ENCODE measurements at regions not wholly inside any gene's neighbourhood (a gene's known extent, or its start where the extent isn't known, plus 50 kb on each side); places are given as distances from the start of the nearest gene placed in this dataset.
"Not testable (repeated sequence)": the region's sequence is repeated elsewhere in the genome, so short reads cannot be mapped to it uniquely, and the experiment has no call there.

DNA sequence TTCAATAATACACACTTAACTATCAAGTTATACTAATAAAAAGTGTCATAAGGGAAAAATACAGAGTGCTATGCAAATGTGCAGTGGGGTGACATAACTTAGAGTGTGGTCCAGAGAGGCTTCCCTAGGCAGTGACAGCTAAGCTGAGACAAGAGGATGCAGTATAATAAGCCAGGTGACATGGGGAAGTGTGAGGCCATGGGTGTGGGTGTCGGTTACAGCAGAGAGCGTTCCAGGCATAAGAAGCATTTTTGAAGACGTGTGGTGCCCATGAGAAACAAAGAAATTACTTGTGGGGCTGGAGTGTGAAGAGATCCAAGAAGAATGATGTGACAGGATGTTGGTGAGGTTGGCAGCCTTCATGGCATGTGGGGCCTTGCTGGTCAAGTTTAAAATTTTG is 78.1 kb upstream of the PICALM start:
- DNase-seq (ENCODE audit: low read depth): no peak

DNA sequence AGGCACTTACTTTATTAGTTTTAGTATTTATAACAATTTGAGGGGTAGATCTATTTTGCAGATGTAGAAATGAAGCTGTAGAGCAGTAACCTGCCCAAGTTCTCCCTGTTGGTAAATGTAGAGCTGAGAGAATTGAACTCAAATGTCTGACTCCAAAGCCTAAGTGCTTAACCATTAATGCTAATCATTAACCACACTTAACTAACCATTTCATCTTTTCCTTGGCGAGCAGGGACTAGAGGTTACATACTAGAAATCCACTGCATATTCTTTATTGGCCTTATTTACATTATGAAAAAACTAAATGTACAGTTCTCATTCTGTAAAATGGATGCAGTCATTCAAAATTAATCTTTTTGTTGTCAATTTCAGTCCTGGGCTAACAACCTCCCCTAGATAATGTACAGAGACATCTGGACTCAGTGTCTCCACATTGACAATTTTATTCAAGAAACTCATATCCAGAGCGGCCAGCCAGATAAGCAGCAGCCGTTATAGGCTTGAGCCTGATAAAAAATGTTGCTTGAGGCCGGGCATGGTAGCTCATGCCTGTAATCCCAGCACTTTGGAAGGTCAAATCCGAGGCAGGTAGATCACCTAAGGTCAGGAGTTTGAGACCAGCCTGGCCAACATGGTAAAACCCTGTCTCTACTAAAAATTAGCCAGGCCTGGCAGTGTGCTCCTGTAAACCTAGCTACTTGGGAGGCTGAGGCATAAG is 76.7 kb upstream of the PICALM start:
- no peak for DNase-seq (ENCODE audit: low read depth)

DNA sequence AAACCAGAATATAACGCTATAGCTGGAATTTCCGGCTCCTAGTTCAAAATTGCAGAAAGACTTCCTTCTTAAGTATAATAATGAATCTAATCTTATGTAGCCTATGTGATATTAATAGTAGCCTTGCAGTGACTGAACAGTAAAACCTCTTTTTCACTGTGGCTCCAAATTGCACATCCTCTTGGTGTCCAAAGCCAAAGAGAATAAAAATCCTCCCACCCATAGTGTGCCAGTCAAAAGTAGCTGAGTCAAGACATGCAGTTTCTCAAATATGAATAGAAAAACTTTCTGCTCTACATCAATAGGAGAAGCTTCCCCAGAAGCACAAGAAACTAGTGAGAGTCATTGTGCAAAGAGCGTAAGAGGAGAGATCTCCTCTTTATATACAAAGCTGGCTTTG is 76.0 kb upstream of the PICALM start:
- no peak for DNase-seq (ENCODE audit: low read depth)

DNA sequence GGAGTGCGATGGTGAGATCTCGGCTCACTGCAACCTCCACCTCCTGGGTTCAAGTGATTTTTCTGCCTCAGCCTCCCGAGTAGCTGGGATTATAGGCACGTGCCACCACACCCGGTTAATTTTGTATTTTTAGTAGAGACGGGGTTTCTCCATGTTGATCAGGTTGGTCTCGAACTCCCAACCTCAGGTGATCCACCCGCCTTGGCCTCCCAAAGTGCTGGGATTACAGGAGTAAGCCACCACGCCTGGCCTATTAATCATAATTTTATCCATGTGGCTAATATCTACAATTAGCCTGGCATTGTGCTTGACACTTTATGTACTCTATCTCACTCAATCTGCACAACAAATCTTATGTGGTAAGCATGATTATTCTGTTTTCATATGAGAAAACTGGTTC is 75.2 kb upstream of the PICALM start:
- not testable (repeated sequence) for DNase-seq (ENCODE audit: low read depth)

DNA sequence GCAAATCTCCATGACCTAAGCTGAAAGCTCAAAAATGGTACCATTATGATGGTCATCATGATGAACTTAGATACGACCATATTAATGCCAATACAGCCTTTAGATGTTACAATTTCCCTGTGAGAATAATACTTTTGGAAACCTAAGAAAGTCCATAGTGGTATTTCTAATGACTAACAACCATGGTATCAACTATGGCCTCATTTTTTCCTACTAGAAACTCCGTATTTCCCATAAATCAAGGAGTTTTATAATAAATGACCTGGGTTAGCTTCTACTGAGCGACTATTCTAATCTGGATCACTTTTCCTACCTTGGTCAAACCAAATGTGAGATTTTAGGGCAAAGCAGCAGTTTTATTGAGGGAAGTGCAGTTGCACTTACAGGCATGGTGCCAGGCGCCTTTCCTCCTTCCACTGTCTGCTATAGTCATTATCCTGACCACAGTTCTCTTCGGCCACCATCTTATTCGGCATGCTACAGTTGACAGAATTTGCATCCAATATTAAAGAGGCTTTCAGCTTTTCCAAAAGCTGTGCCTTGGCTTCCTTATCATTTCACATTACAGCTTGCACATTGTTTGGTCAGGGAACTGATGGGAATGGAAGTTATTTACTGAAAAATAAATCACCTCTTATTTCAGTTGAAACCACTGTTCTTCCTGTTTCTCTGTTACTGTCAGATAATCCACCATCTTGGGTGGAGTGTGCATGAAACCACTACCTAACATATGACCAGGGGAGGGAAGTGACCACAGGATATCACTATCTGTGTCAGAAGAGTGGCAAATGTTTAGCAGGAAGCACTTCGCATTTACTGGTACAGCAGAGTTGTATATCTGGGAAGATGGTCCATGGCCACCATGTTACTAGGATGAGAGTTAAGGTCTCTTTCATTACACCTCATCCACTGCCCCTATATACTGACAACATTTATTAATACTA is 74.5 kb upstream of the PICALM start:
- DNase-seq (ENCODE audit: low read depth): no peak

DNA sequence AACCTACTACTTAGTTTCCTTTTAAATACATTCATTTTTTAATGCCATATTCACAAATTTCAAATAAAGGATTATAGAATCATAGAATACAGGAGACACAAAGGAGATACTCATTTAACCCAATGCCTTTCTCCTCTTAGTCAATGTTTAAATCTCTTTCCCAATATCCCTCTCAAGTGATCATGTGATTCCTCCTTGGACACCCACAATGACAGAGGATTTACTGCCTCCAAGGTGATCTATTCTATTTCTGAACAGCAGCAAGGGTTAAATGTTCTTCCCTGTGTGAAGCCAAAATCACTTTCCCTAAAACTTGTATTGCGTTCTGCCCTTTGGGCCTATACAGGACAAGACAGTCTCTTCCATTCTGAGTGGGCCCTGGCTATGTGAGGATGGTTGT is 73.3 kb upstream of the PICALM start:
- DNase-seq (ENCODE audit: low read depth): no peak

DNA sequence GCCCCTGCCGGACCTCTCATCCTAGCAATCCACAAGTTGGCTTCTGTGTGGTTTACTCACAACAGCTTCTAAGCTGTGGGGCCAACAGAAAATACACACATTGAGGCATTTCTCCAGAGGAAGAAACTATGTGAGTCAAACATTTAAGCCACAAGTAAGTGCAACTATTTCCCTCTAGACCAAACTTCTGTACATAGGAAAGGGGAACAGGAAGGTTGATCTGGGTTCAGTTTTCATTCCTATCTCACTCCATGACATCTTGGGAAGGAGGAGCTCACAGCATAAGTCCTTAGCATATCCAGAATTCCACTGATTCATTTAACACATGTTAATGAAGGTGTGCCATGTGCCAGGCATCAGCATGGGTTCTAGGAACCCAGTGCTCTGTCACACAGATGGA is 72.8 kb upstream of the PICALM start:
- DNase-seq (ENCODE audit: low read depth): no peak

DNA sequence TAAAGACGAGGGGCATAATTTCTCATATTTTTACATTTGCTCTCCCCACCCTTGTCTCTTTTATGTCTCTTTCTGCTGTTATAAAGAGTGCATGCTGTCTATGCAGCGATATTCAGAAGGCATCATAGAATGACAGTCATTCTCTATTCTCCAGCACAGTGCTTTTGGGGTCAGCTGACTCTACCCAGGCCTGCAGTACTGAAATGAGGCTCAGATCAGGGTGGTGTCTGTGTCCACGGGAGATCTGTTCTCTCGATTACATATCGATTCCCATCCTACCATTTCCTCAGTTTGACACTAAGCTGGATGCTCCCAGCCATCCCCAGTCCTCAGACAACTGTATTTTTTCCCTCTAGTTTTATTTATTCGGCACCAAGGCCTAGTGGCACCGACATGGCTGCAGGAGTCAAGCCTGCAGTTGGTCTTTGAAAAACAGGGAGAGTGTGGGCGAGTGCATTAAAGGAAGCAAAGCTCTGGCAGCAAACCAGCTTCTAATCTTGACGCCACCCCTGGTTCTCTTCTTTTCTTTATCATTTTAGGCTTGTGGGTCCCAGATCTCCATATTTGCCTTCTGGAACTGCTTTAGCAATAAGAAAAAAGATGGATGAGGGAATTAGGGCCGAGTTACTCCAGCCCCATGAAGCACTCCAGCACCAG is 71.6 kb upstream of the PICALM start:
- DNase-seq (ENCODE audit: low read depth): no peak

DNA sequence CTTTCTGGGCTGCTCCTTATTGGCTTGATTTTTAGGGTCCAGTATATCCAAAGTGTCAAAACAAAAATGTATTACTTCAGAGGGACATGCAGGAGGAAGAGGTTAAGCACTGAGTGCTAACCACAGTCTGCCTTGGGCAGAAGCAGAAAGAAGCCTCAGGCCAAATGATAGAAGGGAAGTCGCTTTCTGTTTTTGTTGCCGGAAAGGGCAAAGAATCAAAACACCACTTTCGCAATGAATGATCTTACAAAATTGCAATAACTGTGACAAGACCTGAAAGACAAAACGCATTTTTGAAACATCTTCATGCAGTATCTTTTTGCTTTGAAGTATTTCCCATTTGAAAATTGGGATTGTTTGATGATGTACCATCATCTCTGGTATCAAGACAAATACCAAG is 70.1 kb upstream of the PICALM start:
- DNase-seq (ENCODE audit: low read depth): no peak

DNA sequence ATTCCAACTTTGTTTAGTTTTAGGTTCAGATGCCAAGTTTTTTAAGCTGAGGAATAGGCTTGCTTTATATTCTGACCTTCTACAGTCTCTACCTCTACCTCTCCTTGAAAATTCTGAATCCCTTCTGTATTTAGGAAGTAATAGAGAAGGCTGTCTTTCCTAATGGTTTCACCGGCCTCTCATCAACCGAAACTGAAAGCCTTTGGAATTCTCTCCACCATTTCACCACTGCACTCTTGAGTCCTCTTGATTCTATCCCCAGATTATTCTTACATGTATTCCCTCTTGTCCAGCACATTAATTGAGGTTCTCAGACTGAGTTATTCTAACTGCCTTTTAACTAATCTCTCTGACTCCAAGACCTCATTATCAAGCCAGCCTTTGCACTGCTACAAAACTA is 67.7 kb upstream of the PICALM start:
- no peak for DNase-seq (ENCODE audit: low read depth)

DNA sequence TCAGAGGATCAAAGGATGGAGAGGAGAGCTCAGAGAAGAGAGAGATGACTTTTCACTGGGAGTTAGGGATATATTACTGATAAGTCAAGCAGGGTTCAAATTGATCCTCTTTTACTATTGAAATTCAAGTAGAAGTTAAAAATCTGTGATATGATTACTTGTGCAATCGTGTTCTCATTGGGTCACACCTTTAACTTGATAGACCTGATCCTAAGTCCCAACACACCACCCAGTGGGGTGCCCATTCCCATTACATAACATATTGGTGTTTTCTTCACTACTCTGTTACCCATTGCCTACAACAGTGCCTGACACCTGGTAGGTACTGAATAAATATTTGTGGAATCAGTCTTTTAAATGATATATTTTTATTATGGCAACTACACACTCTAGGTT is 66.4 kb upstream of the PICALM start:
- no peak for DNase-seq (ENCODE audit: low read depth)

DNA sequence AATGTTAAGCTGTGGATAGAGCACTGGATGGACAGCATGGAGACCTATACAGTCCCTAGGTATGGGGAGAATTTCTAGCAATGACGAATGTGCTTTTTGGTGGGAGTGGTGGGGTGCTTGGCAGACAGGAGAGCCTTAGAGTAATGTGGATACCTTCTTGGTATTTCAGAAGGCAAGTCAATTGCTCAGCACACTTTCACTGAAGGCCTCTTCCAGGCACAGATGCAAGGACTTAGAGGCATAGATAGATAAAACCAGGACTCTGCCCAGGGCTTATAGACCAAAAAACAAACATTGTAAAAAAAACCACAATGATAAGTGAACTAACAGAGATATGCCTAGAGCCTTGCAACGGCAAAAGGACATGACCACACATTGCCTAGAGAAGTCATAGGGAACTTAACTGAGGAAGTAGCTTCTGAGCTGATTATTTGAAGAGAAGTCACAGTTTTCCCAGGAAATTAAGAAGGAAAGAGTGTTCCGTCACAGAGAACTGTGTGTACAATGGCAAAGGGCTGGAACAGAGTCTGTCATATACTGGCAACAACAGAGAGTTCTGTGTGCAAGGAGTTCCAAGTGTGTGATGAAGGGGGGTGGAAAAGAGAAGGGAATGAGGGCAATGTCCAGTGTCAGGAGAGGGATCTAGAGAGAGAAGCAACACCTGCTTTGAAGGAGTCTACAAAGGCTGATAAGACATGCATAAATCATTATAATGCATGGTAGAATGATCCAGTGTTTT is 65.9 kb upstream of the PICALM start:
- DNase-seq (ENCODE audit: low read depth): no peak

DNA sequence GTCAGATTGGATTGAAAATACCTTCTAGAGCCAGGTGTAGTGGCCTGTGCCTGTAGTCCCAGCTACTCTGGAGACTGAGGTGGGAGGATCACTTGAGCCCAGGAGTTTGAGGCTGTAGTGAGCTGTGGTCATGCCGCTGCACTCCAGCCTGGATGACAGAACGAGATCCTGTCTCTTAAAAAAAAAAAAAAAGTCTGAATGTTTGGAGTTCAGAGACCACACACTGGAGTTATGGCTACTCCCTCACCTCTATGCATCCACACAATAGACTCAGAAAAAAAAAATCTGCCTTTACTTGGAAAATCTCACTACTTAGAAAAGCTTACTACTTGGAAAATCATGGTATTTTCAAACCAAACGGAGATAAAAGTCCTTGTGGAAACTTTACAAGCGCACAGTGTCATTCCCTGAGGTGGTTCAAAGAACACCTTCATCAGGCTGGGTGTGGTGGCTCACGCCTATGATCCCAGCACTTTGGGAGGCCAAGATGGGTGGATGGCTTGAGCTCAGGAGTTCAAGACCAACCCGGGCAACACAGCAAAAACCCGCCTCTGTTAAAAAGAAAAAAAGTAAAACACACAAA is 63.9 kb upstream of the PICALM start:
- no peak for DNase-seq (ENCODE audit: low read depth)

DNA sequence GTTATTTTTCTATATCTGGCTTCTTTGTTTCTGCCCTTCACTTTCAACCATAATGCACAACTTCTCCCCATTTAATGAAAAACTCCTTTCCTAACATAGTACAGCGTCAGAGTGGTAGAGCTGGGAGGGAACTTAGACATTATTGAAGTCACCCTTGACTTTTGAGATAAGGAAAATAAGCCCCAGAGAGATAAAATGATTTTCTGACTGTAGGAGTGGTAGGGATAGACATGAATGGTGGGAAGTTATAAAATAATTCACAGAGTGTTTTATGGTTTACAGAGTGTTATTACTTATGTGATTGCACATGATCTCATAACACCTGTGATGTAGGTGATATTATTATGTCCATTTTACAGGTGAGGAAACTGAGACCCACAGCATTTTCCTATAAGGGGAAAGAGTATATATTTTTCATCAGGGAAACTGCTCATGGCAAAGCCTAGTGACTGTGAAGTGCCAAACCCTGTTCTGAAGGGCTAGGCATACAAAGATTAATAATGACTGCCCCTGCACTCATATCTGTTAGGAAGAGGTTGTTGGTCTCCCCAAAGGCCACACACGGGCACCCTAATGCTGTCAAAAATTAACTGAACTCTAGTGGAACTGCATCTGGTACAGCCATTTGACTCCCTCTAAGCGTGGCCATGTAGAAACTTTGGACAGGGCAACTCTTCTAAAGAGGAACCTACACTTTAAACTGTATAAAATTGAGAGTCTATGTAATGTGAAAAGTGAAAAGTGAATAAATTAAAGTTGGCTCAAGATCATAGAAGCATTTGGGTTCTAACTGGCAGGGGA is 61.1 kb upstream of the PICALM start:
- no peak for DNase-seq (ENCODE audit: low read depth)

DNA sequence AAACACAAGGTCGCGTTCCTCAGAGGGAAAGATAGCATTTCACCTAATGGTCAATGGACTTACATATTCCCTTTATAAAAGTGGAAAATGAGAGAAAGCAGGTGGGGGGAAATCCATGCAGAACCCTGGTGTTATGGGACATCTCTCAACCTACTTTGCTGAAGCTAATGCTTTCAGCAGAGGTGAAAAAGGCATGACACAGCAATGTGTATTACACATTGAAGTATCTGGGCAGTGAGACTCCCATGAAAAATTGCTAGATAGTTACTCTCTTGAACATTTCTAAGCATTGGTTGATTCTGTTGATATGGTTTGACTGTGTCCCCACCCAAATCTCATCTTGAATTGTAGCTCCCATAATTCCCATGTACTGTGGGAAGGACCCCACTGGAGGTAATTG is 60.0 kb upstream of the PICALM start:
- no peak for DNase-seq (ENCODE audit: low read depth)

DNA sequence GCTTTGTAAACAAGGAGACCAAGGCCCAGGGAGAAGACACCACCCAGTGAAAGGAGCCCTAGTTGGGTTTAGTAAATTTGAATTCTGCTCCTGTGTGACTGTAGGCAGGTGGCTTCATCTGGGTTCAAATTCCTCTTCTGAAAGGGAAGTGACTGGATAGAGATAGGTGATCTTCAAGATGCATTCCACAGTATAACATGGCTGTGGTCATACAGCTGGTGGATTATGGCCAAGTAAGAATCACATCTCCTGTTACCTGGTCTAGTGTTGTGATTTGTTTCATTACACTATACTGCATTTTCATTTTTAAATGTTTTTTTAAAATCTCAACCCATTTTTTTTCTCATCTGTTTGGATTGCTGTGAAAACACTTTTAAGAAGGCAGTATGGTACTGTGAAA is 58.0 kb upstream of the PICALM start:
- no peak for DNase-seq (ENCODE audit: low read depth)

DNA sequence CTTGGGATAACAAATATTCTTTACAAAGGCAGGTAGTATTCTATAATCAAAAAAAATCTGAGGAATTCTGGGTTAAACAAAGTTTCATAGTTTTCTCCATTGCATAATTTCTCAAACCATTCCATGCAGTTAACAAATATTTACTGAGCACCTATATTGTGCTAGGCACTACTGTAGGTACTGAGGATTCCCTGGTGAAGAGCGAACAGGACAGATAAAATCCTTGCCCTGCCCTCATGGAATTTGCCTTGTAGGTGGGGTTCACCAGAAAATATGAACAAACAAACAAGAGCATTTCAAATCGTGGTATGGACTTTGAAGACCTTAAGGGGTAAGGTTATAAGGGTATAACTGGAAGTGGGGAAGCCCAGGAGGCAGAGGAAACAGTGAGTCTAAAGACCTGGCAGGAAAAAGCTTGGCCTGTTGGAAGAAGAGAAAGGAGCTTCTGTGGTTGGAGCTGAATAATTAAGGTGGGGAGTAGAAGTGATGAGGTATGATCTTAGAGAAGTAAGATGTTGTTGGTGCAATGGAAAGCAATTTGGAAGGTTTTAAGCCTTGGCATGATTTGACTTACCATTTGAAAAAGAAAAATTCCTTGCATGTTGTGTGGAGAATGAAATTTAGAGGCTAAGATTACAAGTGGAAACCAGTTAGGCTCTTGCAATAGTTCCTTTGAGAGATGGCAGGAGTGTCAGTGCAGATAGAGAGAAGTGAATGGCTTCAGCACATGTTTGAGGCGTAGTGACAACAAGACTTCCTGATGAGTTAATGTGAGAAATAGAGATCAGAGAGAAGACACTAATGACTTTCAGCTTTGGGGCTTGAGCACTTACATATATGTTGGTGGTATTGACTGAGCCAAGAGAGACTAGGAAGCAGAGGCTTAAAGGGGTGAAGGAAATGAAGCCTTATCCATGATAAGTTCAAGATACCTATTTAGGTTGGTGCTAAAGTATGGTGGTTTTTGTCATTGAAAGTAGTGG is 55.7 kb upstream of the PICALM start:
- no peak for DNase-seq (ENCODE audit: low read depth)

DNA sequence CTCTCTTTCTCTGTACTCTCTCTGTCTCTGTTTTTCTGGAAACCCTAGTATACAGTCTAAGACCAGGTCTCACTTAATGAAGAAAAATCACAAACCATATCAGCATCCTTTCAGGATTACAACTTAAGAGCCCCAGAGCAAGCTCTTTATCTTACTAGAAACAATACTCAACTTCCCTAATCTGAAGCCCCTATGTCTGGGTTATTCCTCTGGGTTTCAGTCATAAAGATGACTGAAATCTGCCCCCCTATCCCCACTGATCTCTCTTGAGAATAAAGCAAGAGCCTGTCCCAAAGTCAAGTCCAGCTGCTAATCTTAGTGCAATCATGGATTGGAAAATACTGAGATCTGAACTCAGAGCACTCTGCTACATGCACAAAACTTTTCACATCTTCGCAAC is 53.9 kb upstream of the PICALM start:
- no peak for DNase-seq (ENCODE audit: low read depth)

DNA sequence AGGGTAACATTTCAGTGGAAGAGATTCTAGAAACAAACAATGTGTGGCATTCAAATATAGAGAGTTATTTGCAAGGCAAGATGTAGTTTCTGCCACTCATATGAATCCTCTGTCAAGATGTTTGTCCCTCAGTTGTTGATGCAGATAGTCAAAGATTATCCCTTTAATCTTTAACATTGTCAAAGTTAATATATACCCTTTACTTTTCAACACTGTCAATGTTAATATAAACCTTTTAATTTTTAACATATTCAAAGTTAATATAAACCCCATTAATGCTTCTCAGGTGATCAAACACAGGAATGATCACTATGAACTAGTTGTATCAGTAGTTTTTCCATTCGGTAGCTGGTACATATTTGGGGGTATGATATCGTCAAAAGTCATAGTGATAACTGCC is 51.9 kb upstream of the PICALM start:
- no peak for DNase-seq (ENCODE audit: low read depth)

DNA sequence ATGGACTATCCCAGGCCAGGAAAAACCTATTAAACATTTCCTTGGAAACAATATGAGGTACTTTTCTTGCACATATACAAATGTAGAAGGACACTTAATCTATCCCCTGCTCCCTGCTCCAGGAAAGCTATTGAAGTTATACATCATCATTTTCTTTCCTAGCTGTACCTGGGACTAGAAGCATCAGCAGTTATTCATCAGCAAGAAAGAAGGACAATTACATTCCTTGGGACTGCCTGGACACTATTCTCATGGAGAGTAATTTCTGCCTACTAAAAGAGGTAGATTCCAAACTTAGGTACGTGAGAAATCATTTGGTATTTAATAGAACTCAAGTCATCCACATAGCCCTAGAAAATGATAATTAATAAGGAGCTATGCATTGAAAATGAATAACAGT is 51.0 kb upstream of the PICALM start:
- DNase-seq (ENCODE audit: low read depth): no peak
